KBM-7 (cell line): ENCODE measurements at regions not wholly inside any gene's neighbourhood (a gene's known extent, or its start where the extent isn't known, plus 50 kb on each side); places are given as distances from the start of the nearest gene placed in this dataset.

ENCODE experiments used
- DNase-seq: peaks from one replicate; pipeline ENCODE4 v3.0.0-alpha.2; 2015
- in situ Hi-C: fragments of 300-500 bp; cut with MboI; formaldehyde crosslinking; loops from 2 replicates; pipeline ENCODE4 v1.14.3; 2020; ENCODE audit warnings: low sequenced_read_pairs, low pct_unique_long_range_greater_than_20kb, mixed read lengths

DNA sequence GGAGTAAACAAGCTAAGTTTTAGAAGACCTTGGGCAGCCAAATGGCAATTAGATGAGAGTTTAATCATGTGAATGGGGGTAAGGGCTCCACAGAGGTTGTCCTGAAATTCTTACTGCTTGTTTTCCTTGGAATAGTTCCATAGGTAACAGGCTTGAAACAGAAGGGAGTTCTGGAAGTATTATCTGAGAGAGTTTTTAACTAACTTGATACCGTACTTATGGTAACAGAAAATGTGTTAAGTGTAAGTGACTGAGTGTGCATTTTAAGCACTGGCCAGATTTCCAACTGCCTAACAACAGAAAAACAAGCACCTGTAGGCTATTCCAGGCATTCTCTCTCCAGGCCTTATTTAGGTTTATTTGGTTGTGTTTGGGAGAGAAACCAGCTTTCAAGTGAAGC is 414.6 kb upstream of the PDE3A start:
- in situ Hi-C loops: no loop called here
- no peak for DNase-seq

DNA sequence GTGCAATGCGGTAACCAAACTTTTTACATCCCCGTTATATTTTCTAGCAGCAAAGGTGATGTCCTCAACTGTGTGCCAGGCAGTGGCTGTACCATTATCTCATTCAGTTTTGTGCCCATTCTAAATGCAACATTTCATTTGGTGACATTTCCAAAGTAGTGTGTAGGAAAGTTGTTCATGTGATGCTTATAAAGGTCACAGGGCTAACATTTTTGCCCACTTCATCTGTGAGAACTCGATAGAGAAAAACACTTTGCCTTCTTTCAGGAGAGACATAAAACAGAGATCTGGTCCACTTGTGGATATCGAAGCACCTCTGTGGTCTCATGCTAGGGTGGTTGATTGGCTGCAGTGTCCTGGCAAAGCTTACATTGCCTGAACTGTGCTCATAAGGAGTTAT is 414.2 kb upstream of the PDE3A start:
- DNase-seq: no peak
- in situ Hi-C loops: no loop called here

DNA sequence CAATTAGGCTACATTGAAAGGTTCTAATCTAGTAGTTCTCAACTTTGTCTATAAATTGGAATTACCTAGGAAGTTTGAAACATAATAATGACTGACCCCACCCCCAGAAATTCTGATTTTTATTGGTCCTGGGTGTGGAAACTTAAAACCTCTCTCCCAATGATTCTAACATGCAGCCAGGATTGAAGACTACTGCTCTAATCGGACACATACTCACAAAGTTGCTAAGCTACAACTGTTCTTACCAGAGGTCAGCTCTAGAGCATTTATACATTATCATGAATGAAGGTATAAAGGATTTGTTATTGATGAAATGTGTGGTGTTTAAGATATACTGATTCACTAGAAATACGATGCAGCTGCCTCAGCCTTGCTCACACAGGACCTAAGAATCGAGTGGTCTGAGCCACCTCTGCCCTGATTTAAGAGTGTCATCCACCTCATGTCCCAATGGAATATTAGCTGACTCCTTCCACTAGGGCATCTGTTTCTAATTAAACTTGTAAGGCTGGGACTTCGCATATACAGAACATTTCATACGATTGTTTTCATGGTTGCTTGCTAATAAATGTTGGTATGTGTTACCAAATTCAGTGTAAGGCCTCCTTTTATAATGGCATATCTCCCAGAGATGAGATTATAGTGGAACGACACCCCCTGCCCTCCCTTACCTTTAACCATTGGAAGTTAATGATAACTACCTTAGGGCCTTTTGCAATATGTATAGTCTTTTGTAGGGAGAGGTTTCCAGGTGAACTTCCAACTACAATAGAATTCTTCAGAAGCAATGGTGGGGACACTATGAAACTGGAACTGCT is 410.8 kb upstream of the PDE3A start:
- no peak for DNase-seq

DNA sequence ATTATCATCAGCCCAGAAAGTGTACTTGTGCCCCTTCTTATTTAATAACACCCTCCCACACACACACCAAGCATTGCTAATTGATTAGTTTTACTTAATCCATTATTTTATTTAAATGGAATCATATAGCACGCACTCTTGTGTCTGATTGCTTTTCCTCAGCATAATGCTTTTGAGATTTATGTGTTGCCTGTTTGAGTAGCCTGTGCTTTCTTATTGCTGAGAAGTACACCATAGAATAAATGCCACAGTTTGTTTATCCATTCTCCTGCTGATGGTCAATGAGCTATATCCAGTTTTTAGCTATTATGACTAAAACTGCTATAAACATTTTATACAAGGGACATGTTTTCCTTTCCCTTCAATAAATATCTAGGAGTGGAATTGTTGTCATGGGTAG is 409.9 kb upstream of the PDE3A start:
- in situ Hi-C loops: no loop called here
- no peak for DNase-seq

More for the DNA sequence above, 410.8 kb upstream of the PDE3A start:
- in situ Hi-C loops: no loop called here

DNA sequence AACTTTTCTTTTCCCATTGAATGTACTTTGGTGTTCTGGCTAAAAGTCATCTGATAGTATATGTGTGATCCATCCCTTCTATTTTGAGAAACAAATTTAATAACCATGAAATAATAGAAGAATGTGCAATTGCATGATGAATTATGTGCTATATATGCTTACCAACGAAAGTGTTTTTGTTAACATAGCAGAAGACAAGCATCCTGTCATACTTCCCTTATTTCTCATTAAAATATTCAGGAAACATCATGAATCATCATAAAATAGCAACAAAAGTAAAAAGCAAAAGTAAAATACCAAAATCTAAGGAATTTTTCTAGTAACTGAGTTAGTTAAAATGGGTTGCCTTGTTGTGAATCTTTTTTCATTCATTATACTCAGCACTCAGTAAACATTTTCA is 409.0 kb upstream of the PDE3A start:
- in situ Hi-C loops: no loop called here
- DNase-seq: no peak

DNA sequence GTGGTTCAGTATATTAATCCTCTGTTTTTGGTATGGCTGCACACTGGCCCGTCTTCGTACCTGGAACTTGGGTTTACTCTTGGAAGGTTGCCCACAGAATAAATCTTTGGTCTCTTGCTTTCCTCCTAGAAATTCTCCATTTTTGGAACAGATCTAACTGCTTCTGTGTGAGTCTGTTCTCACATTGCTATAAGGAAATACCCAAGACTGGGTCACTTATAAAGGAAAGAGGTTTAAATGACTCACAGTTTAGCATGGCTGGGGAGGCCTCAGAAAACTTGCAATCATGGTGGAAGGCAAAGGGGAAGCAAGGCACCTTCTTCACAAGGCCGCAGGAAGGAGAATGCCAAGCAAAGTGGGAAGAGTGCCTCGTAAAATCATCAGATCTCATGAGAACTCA is 407.8 kb upstream of the PDE3A start:
- in situ Hi-C loops: no loop called here
- DNase-seq: no peak

DNA sequence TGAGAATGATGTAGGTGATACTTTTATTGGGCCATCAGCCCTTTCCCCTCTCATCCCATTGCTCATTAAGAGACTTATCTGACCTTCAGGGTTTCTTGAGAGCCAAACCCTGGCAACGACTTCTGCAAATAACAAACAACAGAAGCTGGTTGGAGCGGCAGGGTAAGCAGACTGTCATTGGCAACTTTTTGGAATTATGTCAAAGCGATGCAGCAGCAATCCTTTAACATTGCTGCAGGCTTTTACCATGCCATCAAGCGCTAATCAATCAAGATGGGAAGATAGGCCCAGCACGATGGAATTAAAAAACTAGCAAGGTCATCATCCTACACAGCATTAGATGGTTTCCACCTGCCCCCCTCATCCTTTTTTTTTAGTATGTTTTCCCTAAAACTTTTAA is 406.1 kb upstream of the PDE3A start:
- in situ Hi-C loops: no loop called here
- no peak for DNase-seq

DNA sequence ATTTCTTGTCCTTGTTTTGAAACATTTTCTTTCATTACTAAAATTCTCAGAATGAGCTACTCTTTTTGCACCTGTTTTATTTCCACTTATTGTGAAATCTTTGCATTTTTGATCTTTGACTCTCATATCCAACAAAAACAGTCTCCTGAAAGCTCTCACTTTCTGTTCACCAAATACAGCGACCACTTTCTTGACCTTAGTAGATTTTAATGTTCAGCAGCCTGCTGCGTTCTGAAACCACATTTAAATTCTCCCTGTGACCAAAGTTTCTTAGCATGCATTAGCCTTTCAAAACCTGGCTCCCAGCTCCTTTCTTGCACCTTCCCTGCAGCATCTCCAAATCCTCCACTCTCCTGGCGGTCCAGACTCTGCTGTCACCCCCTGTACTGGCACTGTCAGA is 404.4 kb upstream of the PDE3A start:
- in situ Hi-C loops: no loop called here
- DNase-seq: no peak

DNA sequence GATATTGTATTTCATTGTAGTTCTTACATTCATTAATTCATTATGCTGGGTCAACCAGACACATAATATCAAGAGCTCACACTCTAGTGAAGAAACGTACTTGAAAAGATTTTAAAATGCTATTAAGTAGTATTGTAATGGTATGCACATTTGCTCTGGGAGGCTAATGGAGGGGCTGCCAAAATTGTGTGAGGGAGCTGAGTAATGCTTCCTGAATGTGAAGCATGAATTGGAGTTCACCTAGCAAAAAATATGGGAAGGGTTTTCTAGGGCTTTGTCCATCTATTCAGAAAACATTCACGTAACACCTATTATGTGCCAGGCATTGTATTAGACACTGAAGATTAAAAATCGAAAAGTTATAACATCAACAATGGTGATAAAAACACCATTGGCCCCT is 403.8 kb upstream of the PDE3A start:
- in situ Hi-C loops: no loop called here
- no peak for DNase-seq

DNA sequence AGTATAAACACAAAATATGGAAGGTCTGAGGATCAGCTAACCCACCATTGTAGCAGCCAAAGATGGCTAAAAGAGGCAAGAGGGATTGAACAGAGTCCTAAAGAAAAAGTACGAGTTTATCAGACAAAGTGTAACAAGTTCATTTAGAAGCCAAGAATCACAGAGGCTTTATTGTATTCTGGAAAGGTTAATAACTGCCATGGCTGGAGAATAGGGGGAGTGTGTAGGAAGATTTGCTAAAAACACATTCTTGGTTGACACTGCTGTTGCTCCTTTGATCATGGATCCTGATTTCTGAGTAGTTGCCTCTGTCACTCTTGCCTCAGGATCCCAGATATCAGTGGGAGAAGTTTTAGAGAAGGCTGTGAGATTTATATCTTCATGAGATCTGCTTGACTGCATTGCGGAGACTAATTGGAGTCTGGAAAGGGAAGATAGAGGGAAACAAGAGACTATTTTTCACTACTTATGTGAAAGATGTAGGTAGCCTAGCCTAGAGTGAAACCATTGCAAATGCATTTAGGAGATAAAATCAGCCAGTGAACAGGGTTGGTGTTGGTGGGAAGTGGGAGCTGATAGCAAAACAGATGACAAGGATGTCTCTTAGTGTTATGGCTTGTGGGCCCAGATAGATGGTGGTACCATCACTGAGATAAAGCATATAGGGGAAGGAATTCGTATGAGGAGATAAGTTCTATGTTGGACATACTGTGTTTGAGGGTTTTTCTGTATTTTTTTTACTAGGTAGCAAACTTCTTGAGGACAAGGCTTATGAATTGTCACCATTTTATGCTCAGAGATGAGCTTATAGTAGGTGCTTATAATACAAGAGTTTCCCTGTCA is 402.9 kb upstream of the PDE3A start:
- in situ Hi-C loops: no loop called here
- no peak for DNase-seq

DNA sequence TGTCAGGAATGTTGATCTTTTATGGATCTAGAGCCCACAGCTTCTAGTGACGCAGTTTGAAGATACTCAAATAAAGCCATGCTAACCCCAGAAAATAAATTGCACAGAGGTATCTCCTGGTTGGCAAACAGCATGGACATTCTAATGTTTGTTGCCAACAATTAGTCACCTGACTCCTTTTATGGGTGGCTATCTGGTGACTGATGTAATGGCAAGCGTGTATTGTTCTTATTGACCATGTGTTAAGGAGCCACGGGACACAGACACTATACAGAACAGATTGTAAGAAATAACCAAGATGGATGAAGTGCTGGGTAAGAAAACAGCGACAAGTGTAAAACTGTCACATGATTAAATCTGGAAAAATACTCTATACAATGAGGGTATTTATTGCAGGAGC is 401.3 kb upstream of the PDE3A start:
- in situ Hi-C loops: no loop called here
- no peak for DNase-seq

DNA sequence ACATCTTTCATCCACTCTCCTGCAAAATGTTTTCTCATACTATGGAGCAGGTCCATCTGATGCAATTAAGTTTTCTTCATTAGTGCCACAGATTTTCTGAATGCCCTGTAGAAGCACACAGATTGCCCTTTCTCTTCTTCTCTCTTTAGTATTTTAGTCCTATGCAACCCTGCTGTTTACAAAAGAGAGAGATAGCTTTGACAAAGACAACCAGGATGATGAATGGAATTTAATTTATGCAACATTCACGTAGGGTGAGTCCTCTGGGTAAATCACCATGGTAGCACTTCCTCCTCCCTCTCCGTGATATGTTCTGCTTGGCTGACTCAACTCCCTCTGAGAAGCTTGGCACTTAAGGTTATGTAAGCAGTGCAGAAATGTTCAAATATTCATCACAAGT is 400.9 kb upstream of the PDE3A start:
- in situ Hi-C loops: no loop called here
- DNase-seq: peak; percentile 71

DNA sequence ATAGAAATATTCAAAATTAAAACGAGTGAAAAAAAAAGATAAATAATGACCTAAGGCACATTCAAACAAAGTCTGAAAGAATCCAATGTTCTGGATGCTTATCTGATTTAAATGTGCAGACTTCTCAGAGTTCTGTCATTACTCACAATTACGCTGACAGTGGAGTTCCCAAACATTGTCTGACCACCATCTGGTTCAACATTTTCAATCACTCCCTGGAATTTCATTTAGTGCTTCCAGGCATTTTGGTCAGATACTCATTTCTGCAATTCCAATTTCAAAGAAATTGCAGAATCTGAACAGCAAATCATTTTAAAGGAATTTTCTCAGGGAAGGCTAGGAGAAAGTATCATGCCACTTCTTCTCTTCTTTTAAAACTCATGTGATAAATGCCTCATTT is 398.2 kb upstream of the PDE3A start:
- in situ Hi-C loops: no loop called here
- DNase-seq: no peak

DNA sequence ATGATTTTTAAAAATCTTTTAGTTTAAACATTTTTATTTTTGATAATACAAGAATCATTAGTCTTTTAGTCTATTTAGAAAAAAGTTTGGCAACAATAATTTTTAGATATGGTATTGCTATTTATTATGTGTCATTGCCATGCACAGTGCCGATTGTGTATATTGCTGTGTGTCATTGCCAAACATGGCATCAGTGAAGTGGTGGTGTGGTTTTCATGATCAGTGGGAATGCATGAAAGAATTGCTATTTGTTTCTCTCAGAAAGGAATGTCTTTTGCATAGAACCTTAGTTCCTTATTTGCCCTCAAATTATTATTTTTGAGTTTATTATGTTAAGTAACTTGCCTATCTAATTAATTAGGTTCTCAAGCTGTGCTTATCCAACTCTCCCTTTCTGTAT is 397.5 kb upstream of the PDE3A start:
- in situ Hi-C loops: no loop called here
- DNase-seq: no peak

DNA sequence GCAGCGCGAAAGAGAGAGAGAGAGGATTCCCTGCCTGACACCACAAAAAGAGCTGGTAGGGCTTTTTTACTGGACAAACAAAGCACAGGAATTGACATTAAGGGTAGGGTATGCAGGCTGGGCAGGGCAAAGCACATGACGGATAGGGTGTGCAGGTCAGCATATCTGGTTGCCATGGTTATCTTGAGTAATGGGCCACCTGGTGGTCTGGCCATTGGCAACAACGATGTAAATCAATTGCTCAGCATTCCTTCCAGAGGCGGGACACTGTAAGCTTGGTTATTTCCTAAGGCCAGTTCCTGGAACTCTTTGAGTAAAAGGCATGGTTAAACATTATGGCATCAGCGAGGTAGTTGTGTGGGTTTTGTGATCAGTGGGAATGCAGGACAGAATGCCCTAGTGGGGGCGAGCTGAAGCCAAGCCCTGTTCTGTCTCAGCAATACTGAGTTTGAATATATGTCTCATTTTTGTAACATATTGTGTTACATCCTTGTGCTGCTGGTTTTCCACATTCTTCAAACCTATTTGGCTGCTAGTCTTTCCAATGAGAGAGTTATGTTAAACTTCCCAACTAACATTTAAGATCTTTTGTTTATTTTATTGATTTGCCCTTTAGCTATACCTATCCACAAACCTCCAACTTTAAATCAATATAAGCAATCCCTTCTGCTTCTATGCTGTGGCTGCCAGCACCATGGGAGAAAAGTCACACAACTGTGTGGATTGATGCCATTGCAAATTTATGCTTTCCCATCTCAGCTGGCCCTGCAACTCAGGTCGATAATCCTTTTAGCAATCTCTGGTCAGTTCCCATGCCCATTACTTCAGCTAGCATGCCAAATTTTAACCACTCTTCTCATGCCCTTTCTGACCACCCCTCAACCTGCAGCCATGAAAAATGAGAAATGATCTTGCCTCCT is 396.7 kb upstream of the PDE3A start:
- no peak for DNase-seq
- in situ Hi-C loops: no loop called here

DNA sequence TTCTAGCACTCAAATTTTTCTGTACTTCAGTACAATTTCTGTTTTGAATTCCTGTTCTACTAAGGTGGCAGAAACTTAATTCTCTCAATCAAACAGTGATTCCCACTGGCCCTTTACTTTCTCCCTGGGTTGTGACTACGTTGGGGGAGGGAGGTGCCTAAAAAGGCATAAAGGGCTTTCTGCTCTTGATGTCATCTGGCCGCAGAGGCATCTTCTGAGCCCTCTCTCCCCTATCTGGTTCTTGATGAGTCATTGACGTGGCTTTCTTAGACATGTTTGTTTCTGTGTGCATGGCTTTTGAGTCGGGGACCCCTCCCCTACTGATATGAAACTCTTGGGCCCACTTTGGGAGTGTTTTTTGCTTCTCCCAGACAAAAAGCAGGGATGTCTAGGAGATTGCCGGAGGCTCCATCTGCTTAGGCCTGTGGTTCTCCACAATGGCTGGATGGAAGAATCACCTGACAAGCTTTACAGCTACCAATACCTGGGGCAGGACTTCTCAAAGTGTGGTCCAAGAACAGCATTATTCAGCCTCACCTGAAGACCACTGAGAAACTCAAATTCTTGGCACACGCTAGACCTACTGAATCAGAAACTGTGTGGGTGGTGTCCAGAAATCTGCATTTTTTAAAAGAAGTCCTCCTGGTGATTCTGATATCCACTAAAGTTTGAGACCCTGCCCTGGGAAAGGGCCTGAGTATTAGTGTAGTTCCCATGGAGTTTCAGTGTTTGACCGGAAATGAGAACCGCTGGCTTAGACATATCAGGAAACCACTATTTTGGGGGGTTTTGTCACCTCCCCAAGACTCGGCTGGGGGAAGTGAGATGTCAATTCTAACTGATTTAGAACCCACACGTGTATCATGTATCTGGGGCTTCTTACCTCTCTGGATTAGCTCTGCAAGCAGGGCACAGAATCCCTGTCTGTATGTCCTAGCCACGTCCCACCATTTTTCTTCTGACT is 395.7 kb upstream of the PDE3A start:
- in situ Hi-C loops: no loop called here
- DNase-seq: no peak

DNA sequence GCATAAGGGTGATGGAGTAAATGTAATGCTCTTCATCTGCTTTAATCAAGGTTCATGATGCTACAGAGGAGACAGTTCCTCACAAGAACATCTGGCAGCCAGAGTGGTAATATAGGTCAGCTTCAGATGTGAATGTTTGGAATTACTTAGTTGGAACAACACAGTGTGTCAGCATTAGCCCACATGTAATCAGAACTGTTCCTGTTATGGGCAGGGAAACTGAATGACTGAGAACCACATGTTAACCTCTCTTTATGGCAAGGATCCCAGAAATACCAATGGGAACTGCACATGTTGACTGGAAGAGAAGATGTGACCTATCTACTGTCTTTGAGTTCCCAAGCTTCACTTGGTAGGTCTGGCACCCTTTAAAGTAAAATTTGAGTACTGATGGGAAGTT is 390.1 kb upstream of the PDE3A start:
- no peak for DNase-seq
- in situ Hi-C loops: no loop called here

DNA sequence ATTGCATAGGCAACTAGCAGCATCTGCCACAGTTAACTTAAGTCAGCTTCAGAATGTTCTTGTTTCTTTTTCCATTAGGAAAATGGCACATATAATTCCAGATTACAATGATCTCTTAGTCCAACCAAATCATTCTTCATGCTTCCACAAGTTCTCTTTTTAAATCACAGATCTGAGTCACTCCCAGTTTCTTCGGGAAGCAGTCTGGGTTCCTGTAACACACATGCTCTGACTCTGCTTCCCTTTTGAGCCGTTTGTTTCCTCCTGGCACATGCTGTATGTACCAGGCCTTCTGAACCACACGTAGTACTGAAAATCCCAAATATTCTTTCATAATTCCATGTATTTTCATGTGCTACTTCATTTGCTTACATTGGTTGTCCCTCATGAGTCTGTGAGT is 388.8 kb upstream of the PDE3A start:
- DNase-seq: no peak
- in situ Hi-C loops: no loop called here

DNA sequence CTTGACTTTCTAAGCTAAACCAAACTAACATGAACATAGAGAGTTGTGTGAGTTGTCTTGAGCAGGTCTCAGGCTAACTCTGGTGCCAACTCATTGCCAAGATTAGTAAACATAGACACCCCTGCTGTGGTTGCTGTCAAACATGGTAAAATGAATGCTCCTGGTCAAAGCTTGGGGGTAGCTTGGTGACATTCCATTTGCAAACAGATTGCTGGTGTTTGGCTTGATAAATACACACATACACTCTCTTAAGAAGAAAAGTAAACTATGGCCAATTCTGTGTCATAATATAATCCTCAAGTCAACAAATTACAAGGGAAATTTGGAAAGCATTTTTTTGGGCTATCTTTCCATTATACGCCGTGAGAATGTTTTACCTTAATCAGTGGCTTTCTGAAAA is 386.4 kb upstream of the PDE3A start:
- in situ Hi-C loops: no loop called here
- no peak for DNase-seq
